Adrenal gland (tissue), 5 donors: ENCODE measurements at regions not wholly inside any gene's neighbourhood (a gene's known extent, or its start where the extent isn't known, plus 50 kb on each side); places are given as distances from the start of the nearest gene placed in this dataset.

Experiments used
- POLR2A ChIP-seq, 2 donors: fragments of 450-650 bp; IDR thresholded peaks; one replicate each; pipeline ENCODE4 v1.6.1; 2017; ENCODE audit warnings: antibody characterized with exemption in 2 of 2, mild to moderate bottlenecking in 2 of 2, moderate library complexity in 1 of 2
- TF ChIP-seq, protein P1 (sequence below), 6 experiments: fragments of 450-650 bp in 4 of 6; fragments of 200-600 bp in 2 of 6; sonication (generic) in 1 of 6; IDR thresholded peaks; 1 replicate in 5 of 6; 2 replicates in 1 of 6; pipeline versions ENCODE4 v1.5.1 to v1.8.0; 2016 to 2021; ENCODE audit warnings: antibody characterized with exemption in 6 of 6, mild to moderate bottlenecking in 2 of 6, moderate library complexity in 1 of 6
- donor health status: DM: no; HTN: no; CAD: no.

DNA sequence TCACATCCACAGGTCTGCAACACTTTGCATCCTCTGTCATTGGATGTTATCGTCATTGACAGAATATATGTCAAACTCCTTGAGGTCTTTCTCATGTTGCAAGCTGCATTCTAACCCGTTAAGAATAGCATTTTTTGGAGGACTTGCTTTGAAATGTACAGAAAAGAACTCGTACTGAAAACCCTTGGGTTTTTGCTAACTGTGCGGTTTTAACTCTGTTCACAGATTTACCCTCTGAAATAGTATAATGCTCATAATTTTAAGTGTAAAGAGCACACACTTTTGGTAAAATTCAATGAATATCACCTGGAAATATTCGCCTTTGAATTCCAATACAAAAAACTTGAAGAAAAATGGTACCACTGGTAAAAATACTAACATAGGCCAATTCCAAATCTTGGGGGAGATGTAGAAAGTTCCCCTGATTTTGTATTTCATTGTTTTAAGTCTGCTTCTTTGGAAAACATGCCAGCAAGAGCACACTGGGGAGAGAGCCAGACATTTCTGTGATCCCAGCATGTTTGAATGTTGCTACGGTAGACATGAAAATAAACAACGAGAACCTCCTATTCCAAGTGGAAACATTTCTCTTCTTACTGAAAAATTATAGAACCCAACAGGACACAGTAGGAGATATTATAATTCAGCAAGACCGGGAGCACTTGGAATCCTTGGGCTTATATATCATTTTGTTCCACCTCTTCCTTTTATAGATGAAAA lies 446.0 kb downstream of the AEBP2 start:
- TF ChIP-seq, protein P1, sequence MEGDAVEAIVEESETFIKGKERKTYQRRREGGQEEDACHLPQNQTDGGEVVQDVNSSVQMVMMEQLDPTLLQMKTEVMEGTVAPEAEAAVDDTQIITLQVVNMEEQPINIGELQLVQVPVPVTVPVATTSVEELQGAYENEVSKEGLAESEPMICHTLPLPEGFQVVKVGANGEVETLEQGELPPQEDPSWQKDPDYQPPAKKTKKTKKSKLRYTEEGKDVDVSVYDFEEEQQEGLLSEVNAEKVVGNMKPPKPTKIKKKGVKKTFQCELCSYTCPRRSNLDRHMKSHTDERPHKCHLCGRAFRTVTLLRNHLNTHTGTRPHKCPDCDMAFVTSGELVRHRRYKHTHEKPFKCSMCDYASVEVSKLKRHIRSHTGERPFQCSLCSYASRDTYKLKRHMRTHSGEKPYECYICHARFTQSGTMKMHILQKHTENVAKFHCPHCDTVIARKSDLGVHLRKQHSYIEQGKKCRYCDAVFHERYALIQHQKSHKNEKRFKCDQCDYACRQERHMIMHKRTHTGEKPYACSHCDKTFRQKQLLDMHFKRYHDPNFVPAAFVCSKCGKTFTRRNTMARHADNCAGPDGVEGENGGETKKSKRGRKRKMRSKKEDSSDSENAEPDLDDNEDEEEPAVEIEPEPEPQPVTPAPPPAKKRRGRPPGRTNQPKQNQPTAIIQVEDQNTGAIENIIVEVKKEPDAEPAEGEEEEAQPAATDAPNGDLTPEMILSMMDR (IDR thresholded peaks at IDR 0.05): no peak
- no peak for TF ChIP-seq POLR2A (IDR thresholded peaks at IDR 0.05)
